Activated T-helper 1 cell treated with Interleukin-2 at 50 U/mL for 16 hours (primary cell): ENCODE measurements at regions not wholly inside any gene's neighbourhood (a gene's known extent, or its start where the extent isn't known, plus 50 kb on each side); places are given as distances from the start of the nearest gene placed in this dataset.
A peak's percentile ranks its signal among the peaks of the same experiment; 100 is the strongest.

Experiments used
- DNase-seq: peaks from one replicate; pipeline ENCODE4 v3.0.0-alpha.2; 2020; ENCODE audit warnings: low read depth

GRCh38 chr7:131109011-131109758 lies 218.5 kb upstream of the MKLN1 start:
- no peak for DNase-seq

- DNase-seq = peak; percentile 68
These were observed 217.8 kb upstream of the MKLN1 start for GRCh38 chr7:131109759-131110296.

GRCh38 chr7:131110297-131111080 lies 217.2 kb upstream of the MKLN1 start:
- no peak for DNase-seq

GRCh38 chr7:131111081-131111576 lies 216.5 kb upstream of the MKLN1 start:
- no peak for DNase-seq

GRCh38 chr7:131111792-131112191 lies 215.9 kb upstream of the MKLN1 start:
- no peak for DNase-seq

- no peak for DNase-seq
These were observed 215.2 kb upstream of the MKLN1 start for GRCh38 chr7:131112431-131112830.

- no peak for DNase-seq
These were observed 212.3 kb upstream of the MKLN1 start for GRCh38 chr7:131115340-131115739.

- DNase-seq = no peak
These were observed 210.2 kb upstream of the MKLN1 start for GRCh38 chr7:131117439-131117838.

- DNase-seq = no peak
These were observed 208.3 kb upstream of the MKLN1 start for GRCh38 chr7:131119381-131119780.

- no peak for DNase-seq
These were observed 205.3 kb upstream of the MKLN1 start for GRCh38 chr7:131122394-131122793.

- DNase-seq = no peak
These were observed 203.6 kb upstream of the MKLN1 start for GRCh38 chr7:131124001-131124629.

- DNase-seq = no peak
These were observed 202.8 kb upstream of the MKLN1 start for GRCh38 chr7:131124867-131125266.

- no peak for DNase-seq
These were observed 197.4 kb upstream of the MKLN1 start for GRCh38 chr7:131130324-131130723.

GRCh38 chr7:131131012-131131745 lies 196.5 kb upstream of the MKLN1 start:
- no peak for DNase-seq

- DNase-seq = no peak
These were observed 195.8 kb upstream of the MKLN1 start for GRCh38 chr7:131131746-131132431.

GRCh38 chr7:131139462-131139861 lies 188.2 kb upstream of the MKLN1 start:
- no peak for DNase-seq

- no peak for DNase-seq
These were observed 186.2 kb upstream of the MKLN1 start for GRCh38 chr7:131141443-131141967.

- DNase-seq = no peak
These were observed 183.8 kb upstream of the MKLN1 start for GRCh38 chr7:131143869-131144268.

GRCh38 chr7:131145026-131145425 lies 182.7 kb upstream of the MKLN1 start:
- no peak for DNase-seq

GRCh38 chr7:131145770-131146169 lies 181.9 kb upstream of the MKLN1 start:
- no peak for DNase-seq

GRCh38 chr7:131147604-131148003 lies 180.1 kb upstream of the MKLN1 start:
- no peak for DNase-seq
